GM12873 (cell line): ENCODE measurements at regions not wholly inside any gene's neighbourhood (a gene's known extent, or its start where the extent isn't known, plus 50 kb on each side); places are given as distances from the start of the nearest gene placed in this dataset.

Source experiments
- TF ChIP-seq, protein P1 (sequence below): IDR thresholded peaks from 2 replicates; pipeline ENCODE4 v1.5.1; 2012; ENCODE audit warnings: low read depth, mild to moderate bottlenecking, moderate library complexity, low read length, control low read depth; ENCODE audit not compliant: insufficient read depth; ENCODE audit errors: missing control alignments

DNA sequence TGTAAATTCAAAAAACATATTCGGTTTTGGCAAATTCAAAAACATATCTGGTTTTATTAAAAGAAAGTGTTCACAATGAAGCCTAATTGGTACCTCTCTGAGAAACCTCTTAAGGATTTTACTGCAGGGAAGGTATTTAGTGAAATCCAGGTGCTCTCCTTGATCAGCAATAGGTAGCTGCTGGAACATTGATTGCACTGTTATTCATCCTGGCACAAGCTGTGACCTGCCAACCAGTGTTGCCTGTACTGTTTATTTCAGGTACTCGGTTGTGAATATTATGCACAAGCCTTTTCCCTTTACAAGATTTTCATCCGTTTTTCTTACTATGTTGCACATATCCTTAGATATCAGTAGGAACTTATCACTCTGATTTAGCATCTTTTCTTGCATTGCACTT lies 155.8 kb upstream of the ZEB2 start:
- TF ChIP-seq, protein P1, sequence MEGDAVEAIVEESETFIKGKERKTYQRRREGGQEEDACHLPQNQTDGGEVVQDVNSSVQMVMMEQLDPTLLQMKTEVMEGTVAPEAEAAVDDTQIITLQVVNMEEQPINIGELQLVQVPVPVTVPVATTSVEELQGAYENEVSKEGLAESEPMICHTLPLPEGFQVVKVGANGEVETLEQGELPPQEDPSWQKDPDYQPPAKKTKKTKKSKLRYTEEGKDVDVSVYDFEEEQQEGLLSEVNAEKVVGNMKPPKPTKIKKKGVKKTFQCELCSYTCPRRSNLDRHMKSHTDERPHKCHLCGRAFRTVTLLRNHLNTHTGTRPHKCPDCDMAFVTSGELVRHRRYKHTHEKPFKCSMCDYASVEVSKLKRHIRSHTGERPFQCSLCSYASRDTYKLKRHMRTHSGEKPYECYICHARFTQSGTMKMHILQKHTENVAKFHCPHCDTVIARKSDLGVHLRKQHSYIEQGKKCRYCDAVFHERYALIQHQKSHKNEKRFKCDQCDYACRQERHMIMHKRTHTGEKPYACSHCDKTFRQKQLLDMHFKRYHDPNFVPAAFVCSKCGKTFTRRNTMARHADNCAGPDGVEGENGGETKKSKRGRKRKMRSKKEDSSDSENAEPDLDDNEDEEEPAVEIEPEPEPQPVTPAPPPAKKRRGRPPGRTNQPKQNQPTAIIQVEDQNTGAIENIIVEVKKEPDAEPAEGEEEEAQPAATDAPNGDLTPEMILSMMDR, result no peak

DNA sequence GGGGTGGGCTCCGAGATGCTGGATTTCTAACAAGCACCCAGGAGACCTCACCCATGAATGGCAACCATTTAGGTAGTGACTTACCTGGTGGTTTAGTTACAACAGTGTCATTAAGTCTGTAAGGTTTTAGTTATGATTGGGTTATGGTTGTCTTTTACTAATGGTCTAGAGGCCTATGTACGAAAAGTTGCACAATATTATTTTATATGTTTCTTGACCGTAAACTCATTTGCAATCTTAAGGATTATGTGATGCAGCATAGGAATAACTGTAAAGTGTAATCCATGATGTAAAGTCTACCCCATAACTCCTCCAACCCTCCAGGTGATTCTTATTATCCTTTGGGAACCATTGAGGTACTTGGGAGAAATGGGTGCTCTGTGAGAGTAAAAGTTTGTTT lies 155.4 kb upstream of the ZEB2 start:
- TF ChIP-seq, protein P1, result no peak

DNA sequence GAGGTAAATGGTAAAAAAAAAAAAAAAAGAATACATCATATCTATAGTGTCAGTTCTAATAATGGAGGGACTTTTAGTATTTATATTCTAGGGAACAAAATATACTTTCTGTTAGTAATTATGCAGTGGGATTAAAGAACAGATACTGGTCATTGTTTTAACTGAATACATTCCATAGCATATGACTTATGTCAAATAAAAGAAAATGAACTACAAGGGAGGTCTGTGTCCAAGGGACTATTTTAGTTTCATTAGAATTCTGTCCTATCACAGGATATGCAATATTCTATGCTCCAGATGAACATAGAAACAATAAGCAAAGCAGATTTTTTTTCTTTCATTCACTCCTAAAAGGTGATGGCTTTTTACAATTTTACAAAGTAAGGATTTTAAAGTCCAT lies 154.2 kb upstream of the ZEB2 start:
- TF ChIP-seq, protein P1, result no peak

DNA sequence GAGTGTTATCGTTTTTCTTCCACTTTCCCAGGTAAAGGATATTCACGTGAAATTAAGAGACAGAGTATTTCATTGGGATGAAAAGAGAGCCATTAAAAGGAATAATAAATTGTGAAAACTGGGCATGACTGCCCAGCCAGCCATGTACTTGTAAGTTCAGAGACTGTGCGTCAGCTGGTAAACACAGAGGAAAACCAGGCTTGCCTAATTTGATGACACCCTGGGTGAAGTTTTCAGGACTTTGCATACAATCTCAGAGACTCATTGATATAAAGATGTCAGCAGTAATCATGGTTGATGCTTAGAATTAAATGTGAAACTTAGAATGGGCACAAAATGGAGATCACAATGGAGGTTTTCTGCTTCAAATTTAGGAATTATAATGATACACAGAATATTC lies 153.5 kb upstream of the ZEB2 start:
- TF ChIP-seq, protein P1, result no peak

DNA sequence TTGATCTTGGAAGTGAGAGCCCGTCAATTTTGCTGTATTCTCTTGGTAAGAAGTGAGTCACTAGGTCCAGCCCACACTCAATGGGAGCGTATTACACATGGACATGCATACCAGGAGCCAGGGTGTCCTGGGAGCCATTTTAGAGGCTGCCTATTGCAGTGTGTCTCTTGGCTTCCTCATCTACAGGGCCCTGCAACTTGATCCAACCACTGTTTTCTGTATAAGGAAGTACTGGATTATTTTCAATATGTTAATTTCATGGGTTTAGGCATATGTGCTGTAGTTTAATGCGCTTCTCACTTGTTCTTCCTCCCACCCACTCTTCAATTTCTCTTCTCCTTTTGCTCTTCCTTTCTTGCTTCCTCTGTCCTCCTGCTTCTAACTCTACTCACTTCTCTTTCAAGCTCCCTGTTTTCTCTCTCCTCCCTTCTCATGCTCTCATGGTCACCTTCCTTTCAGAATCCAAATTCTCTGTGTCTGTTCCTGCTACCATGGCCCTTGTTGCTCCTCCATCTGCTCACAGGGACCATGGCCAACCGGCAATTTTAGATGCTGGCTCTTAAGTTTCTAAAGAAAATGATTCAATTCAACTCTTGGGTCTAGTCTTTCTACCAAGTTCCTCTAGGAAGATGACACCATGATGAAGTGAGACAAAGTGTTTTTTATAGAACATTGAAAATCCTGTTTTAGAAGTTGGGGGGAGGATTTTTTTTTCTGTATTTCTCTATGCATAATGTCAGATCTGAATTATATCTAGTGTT lies 152.0 kb upstream of the ZEB2 start:
- TF ChIP-seq, protein P1, result no peak

DNA sequence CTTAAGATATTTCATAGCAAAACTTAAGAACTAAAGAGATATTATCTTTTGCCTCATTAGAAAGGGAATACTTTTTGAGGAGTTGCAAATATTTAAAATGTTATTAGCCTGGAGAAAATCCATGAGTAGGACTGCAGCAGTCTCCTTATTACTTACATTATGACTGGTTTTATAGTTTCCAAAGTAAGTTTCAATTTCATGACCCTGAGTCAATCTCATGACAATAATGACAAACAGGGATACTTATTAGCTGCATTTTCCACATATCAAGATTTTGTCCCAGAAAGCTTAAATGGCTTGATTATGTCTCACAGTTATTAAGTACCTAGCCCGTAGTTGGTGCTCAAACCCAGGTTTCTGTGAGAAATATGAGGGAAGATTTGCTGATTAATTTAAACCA lies 150.8 kb upstream of the ZEB2 start:
- TF ChIP-seq, protein P1, result no peak

DNA sequence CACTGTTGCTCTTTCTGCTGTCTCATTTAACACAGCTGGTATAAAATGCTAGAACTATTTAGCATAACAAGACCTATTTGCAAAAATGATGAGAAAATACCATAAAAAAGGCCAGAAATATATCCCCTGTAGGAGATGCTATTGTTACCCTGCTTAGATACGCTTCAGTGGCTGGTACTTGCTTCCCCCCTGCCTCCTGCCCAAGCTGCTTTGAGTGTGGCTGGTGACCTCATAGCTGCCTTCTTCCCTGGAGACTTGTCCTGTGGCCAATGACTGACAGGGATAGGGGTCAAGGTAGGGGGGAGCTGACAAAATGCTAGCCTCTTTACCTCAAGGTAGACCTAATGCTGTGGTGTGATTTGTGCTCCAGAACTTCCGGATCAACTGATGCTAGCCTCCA lies 150.2 kb upstream of the ZEB2 start:
- TF ChIP-seq, protein P1, result no peak
